GM21737 (cell line): ENCODE measurements at regions not wholly inside any gene's neighbourhood (a gene's known extent, or its start where the extent isn't known, plus 50 kb on each side); places are given as distances from the start of the nearest gene placed in this dataset.

Experiments
- ATAC-seq: cut with Tn5 transposase; IDR thresholded peaks from one replicate; pipeline ENCODE4 v1.9.1; 2021; ENCODE audit warnings: mild to moderate bottlenecking, moderate library complexity; ENCODE audit not compliant: unreplicated experiment

DNA sequence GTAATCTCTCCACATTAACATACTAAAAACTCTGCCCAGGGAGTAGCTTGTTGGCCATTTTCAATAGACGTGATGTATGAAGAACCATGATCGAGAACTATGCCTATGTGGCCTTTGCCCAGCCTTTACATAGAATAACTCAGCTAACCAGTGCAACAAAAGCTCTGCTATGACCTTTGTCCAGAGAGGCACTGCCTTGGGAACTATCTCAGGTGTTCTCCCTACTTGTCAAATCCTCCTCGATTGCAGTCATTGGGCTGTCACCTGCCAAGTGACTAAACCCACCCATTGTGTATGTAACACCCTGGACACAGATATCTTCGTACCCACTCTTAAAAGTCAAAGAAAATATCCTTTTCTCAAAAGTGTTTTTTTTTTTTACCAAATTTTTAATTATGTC, 610.3 kb upstream of the GALNTL6 start:
- no peak for ATAC-seq

DNA sequence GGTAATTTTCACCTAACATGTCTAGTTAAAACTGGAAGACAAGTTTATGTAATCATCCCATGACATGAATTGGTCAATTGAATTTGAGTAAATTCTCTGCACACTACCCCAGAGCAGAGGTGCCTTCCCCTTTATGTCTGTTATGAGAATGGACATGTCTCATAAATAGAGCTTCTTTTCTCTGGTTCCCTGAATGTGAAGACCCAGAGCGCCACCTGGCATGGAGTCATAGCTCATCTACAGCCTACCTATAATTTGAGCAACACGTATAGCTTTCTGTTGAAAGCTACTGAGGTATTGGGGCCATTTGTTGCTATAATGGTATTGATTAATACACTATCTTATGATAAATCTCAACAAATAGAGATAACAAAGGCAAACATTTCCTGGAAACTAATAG, 626.5 kb upstream of the GALNTL6 start:
- no peak for ATAC-seq

DNA sequence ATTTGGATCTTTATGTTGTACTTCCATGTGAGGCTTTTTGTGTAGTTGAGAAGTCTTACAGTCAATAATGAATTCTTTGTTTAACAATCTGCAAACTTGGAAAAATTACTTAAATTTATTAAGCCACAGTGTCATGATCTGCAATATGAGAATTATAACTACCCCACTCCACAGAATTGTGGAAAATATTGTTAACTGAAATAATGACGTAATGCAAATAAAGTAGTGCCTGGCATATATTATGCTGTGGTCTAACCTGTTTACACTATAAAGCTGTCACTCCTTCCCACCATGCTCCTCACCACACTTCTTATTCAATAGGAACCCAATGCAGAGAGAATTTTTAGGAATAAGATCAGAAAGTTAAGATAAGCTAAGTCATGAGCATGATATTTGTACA, 632.1 kb upstream of the GALNTL6 start:
- ATAC-seq = no peak

DNA sequence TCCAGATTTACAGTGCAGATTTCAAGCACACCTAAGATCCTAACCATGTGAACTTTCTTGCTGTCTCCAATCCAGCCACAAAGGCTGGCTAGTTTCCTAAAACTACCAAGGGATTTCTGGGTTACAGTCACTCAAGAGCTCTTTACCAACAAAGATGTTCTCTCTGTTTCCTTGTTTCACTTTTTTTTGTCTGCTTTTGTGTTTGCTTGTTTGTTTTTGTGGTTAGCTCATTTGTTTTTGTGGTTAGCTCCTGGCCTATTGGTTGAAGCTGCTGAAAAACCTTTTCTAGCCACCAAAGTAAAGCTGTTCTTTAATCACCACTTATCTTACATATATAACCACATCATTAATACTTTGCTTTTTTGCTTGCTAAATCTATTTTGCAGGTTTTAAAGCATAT, 642.5 kb upstream of the GALNTL6 start:
- ATAC-seq = no peak

DNA sequence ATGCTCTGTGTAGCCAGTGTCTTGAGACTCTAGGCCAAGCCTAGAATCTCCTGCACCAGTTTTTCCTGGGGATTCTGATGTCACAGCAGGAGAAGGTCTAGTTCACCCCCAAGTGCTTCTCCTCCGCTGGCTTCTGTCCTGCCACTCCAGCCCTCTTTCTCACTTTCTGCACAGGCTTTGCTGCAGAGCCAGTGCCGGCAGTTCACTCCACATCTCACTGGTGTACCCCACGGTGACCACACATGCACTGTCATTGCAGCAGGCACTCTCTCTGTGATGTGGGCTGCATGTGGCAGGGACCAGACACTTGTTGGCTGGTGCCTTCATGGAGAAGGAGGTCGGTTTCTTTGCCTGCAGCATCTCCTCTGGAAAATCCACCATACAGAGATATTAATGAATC, 643.8 kb upstream of the GALNTL6 start:
- ATAC-seq = no peak

- no peak for ATAC-seq
Measured at GRCh38 chr4:171162478-171162877, 650.7 kb upstream of the GALNTL6 start.

- no peak for ATAC-seq
Measured at GRCh38 chr4:171157462-171158082, 655.6 kb upstream of the GALNTL6 start.

DNA sequence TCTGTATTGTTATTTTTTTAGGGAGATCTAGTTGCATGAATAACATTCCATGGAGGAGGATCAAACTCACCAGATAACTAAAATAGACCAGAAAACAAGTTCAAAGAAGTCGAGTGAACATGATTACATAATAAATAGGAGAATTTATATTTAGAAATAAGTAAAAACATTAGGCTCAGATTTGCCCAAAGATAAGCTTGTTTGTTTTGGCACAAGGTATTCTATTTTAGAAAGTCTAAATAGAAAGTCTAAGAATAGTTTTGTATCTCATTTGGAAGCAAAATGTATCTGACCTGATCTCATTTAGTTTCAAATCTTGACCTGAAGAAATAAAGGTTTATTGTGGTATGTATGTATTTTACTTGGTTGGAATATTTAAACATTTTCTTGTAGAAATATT, 670.6 kb upstream of the GALNTL6 start:
- no peak for ATAC-seq

- ATAC-seq = no peak
Measured at GRCh38 chr4:171142045-171142444, 671.2 kb upstream of the GALNTL6 start.

DNA sequence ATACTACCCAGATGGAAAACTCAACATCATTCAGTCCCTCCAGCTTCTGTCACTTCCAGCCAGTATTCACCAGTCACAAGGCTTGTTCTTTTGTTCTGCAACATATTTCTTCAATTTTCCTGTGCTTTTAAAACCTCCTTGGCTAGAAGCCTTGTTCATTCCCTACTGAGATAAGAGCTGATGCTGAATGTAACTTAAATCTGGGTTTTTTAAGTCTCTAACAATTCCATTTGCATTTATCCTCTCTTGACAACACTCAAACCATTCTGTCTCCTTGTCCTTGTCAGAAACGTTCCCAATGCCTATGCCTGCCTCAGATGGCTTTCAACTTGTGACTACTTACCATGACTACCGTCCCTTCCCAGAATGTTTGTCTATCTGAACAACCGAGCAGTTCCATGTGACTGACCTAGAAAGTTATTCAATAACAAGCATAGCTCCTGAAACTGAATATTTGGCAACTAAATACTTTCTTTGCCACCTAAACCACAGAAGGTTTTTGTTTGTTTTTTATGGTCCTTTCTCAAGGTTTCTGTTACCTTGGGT, 682.9 kb upstream of the GALNTL6 start:
- ATAC-seq = no peak

DNA sequence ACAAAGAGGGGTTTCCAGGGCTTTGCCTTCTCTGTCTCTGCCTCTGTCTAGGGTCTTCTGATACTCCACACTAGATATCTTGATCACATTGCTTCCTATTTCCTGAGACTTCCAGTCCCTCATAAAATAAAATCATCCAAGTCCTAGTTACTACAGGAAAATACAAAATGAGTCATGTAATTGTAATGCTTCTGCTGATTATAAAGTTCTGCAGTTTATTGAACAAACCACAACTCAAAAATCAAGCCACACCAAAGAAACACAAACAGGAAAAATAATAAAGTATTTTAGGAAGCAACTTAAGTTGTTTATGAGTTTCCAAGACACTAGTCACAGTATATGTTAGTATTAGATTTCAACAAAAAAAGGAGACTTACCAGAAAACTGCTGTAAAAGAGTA, 695.1 kb upstream of the GALNTL6 start:
- ATAC-seq = no peak

DNA sequence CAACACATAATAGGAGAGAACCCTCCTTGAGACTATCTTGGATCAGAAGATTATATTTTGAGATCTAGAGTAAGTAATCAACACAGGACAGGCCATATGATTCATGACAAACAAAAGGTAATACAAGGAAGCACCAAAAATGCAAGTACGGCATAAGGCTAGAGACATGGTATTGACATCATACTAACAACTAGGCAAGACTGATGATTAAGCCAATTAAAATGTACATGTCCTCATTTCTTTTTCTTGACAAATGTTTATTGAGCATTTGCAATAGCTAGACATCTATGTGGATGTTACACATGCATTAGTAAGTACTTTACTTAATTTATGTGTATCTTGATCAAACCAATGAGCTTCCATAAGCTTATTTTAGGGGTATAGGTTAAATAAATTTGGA, 695.7 kb upstream of the GALNTL6 start:
- ATAC-seq = no peak

DNA sequence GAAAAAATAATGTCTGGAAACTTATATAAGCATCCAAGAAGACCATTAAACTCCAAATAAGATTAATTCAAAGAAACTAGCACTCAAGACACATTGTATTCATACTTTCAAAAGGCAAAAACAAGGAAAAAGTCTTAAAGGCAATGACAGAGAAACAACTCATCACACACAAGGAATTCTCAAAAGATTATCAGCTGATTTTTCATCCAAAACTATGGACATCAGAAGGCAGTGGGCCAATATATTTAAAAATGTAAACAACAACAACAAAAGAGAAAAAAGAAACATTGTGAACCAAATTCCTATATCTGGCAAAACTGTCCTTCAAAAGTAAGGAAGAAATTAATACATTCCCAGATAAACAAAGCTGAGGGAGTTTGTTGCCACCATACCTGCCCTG, 711.4 kb upstream of the GALNTL6 start:
- no peak for ATAC-seq

- no peak for ATAC-seq
Measured at GRCh38 chr4:171087089-171087488, 726.1 kb upstream of the GALNTL6 start.

- no peak for ATAC-seq
Measured at GRCh38 chr4:171067422-171067821, 745.8 kb upstream of the GALNTL6 start.

GRCh38 chr4:171049380-171049779, 763.8 kb upstream of the GALNTL6 start:
- ATAC-seq = no peak

DNA sequence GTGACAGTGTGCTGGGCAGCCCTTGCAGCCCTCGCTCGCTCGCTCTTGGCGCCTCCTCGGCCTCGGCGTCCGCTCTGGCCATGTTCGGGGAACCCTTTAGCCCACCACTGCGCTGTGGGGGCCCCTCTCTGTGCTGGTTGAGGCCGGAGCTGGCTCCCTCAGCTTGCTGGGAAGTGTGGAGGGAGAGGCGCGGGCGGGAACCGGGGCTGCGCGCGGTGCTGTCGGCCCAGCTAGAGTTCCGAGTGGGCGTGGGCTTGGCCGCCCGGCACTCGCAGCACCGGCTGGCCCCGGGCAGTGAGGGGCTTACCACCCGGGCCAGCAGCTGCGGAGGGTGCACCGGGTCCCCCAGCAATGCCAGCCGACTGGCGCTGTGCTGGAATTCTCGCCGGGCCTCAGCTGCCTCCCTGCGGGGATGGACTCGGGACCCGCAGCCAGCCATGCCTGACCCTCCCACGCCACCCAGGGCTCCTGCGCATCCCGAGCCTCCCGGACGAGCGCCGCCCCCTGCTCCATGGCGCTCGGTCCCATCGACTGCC, 770.1 kb upstream of the GALNTL6 start:
- ATAC-seq = no peak

DNA sequence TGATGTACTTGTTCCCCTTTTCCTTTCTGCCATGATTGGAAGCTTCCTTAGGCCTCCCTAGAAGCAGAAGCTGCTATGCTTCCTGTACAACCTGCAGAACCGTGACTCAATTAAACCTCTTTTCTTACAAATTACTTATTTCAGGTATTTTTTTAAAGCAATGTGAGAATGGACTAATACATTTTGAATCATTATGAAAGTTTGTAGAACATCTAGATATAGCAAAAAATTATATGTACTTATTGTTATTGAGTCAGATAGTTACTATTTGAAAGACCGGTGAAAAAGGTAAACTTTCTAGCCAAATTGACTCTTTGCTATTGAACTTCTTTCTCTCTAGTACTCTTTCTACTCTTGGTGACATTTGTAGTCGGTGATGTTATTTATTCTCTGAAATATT, 777.3 kb upstream of the GALNTL6 start:
- no peak for ATAC-seq

DNA sequence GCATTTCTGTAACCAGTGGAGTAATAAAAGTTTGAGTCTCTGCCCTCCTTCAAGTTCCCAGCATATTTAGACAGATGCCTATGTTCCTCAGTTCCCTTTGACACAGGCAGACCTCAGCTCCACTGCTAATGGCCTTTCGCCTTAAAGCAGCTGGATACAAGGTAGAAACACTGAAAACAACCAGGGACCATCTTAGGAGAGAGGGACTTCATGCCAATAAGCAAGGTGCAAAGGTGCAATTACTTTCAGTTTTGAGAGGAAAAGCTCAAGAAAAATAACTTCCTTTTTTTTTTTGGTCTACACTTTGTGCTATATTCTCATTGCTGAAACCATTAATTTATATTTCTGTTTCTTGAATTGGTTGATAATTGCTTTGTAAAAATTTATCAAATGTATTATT, 781.9 kb upstream of the GALNTL6 start:
- ATAC-seq = no peak

DNA sequence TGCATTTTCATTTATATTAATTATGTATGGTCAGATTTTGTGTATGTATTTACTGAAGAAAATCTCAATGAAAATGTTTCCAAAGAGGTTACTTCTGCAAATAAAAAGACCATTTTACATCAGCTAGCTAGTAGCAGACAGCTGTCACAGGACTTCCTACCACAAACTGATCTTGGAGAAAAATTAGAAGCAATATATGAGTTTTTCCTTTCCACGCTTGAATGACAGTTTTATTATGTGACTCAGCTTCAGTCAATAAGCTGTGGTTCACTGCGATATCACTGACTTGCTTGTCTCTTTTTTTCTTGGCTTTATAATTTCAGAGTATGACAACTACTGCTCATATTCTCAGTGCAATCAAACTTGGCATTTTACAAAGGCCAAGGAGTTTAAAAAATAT, 787.4 kb upstream of the GALNTL6 start:
- ATAC-seq = no peak

- no peak for ATAC-seq
Measured at GRCh38 chr4:171025343-171025742, 787.9 kb upstream of the GALNTL6 start.

GRCh38 chr4:171024720-171025303, 788.4 kb upstream of the GALNTL6 start:
- ATAC-seq = no peak

DNA sequence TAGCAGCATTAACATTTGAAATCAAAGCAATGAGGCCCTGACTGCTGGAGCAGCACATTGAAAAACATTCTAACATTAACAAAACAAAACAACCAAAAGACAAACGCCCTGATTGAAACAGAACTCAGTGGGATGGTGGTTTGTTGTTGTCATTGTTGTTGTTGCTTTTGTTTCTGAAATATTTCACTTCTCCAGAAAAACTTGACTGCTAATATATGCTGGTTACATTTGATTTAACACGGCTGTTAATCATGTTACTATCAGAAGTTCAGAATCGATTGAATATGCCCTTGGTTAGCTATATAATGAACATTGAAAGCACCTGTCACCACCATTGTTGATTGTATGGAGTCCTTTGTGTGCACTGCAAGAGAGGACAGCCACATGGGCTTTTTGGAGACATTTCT, 790.4 kb upstream of the GALNTL6 start:
- no peak for ATAC-seq
